Suprapubic skin (tissue), 4 donors: ENCODE measurements at regions not wholly inside any gene's neighbourhood (a gene's known extent, or its start where the extent isn't known, plus 50 kb on each side); places are given as distances from the start of the nearest gene placed in this dataset.

Experiments
- CTCF ChIP-seq, 2 donors: fragments of 200-600 bp in 1 of 2; fragments of 450-650 bp in 1 of 2; sonication (generic) in 1 of 2; IDR thresholded peaks; one replicate each; pipeline ENCODE4 v1.5.1; 2016 to 2019; ENCODE audit warnings: antibody characterized with exemption in 2 of 2, mild to moderate bottlenecking in 1 of 2, moderate library complexity in 1 of 2
- POLR2A ChIP-seq, 2 donors: fragments of 450-650 bp; IDR thresholded peaks; one replicate each; pipeline ENCODE4 v1.6.1; 2017; ENCODE audit warnings: antibody characterized with exemption in 2 of 2, mild to moderate bottlenecking in 2 of 2, moderate library complexity in 2 of 2
- POLR2AphosphoS5 ChIP-seq, 3 donors: sonication (generic); formaldehyde crosslinking; IDR thresholded peaks; one replicate each; pipeline ENCODE4 v1.6.1; 2017; ENCODE audit warnings: antibody characterized with exemption in 3 of 3

- TF ChIP-seq POLR2AphosphoS5 (IDR thresholded peaks at IDR 0.05), result no peak
- no peak for TF ChIP-seq CTCF (IDR thresholded peaks at IDR 0.05)
- no peak for TF ChIP-seq POLR2A (IDR thresholded peaks at IDR 0.05)
These were observed 513.8 kb downstream of the RPL10L start for GRCh38 chr14:46137786-46138185.
